Activated CD8-positive, alpha-beta memory T cell treated with anti-CD3 and anti-CD28 coated beads, Interleukin-2, amount 50 U/mL, for 4 hours (primary cell): ENCODE measurements at regions not wholly inside any gene's neighbourhood (a gene's known extent, or its start where the extent isn't known, plus 50 kb on each side); places are given as distances from the start of the nearest gene placed in this dataset.
"Not testable (repeated sequence)": the region's sequence is repeated elsewhere in the genome, so short reads cannot be mapped to it uniquely, and the experiment has no call there.

Source experiments
- DNase-seq: peaks from one replicate; pipeline ENCODE4 v3.0.0-alpha.2; 2020

DNA sequence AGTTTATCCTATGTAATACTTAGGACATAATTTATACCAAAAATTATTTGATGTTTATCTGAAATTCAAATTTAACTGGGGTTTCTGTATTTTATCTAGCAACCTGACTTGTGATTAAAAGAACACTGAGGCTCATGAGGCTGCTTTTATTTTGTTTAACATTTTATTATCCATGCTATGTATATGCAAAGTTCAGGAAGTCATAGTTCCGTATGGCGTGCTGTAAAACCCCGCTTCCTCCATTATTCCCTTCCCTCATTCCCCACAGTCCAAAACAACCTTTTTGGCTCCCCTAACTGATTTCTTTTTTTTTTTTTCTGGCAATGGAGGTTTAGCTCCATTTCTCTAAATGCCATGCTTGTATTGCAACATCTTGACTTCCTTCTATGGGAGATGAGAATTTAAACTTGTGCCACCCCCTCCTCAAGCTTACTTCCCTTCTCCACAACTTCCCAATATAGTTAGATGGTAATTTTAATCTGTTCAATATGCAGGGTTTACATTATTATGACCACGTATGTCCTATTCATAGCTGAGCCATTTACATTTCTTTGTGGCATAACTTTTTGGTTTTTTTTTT, 138.0 kb upstream of the DNAH14 start:
- no peak for DNase-seq

- DNase-seq: no peak
These were observed 133.9 kb upstream of the DNAH14 start for GRCh38 chr1:224795591-224795990.

DNA sequence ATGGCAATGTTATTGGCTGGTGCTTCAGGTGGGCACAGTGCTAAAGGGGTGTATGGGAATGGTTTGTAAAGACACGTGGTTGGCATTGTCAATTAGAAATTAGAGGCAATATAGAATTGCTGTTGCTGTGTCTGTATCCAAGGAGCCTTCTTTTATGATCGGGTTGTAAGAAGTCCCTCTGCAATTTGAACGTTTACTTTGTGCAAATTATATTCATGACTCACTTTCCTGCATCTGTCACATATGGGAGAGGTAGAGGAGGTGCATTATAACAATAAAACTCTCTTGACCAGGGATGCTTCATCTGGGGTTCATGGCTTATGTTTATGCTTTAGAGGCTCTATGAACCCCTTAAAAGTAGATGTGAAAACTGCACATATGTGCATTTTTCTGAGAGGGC, 130.4 kb upstream of the DNAH14 start:
- no peak for DNase-seq

- DNase-seq: no peak
These were observed 128.9 kb upstream of the DNAH14 start for GRCh38 chr1:224800486-224801119.

DNA sequence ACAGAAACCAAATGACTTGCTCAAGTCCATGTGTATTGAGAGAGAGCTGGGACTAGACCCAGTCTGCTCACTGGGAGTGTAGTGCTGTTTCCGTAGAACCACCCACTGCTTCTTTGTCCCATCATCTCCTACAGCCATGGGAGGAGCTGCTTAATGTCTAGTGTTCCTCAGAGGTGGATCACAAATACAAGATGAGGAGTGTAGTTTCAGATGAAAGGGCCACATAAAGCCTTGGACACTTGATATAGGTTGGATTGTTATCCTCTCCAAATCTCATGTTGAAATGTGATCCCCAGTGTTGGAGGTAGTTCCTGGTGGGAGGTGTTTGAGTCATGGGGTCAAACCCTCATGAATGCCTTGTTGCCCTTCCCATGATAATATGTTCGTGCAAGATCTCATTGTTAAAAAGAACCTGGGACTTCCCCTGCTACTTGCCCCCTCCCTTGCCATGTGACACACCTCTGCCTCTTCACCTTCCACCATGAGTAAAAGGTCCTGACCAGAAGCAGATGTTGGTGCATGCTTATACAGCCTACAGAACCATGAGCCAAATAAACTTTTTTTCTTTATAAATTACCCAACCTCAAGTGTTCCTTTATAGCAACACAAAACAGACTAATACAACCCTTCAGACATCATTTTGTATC, 127.5 kb upstream of the DNAH14 start:
- DNase-seq: no peak

- no peak for DNase-seq
These were observed 126.9 kb upstream of the DNAH14 start for GRCh38 chr1:224802617-224803016.

DNA sequence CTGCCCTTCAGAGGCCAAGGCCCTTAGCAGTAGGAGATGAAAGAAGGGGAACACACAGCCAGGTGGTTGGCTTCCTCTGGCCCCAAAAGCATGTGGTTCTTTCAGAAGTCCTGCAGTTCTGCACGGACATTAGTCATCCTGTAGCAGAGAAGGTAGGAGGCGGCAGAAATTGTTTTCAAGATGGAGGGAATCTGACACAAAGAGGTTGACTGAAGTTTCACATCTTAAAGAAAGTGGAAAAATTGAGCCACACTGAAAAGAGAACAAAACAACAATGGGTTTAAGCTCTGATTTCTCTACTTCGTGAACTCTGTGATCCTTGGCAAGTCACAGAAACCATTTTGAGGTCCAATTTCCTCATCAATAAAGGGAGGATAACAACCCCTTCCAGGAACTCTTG, 125.3 kb upstream of the DNAH14 start:
- no peak for DNase-seq

- no peak for DNase-seq
These were observed 123.6 kb upstream of the DNAH14 start for GRCh38 chr1:224805889-224806288.

GRCh38 chr1:224809137-224809536, 120.3 kb upstream of the DNAH14 start:
- no peak for DNase-seq

DNA sequence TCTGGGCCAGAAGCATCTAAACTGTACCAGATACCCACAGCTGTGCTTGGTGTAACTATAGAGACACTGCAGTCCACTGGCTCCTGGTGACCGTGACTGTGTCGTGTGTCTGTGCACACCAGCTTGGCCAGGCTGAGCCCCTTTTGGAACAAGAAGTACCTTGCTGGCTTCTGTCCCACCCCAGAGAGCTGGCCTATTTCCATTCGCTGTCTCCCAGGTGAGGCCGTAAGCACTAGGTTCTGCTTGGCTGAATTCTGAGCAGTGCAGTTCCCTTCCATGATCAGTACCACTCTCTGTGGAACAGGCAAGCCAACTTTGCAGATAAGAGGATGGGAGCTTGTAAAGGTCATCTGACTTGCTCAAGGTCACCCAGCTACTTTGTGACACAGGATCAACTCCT, 119.9 kb upstream of the DNAH14 start:
- DNase-seq: no peak

GRCh38 chr1:224811564-224811963, 117.9 kb upstream of the DNAH14 start:
- DNase-seq: no peak

GRCh38 chr1:224815647-224816046, 113.8 kb upstream of the DNAH14 start:
- DNase-seq: no peak

- no peak for DNase-seq
These were observed 113.4 kb upstream of the DNAH14 start for GRCh38 chr1:224816062-224816461.

DNA sequence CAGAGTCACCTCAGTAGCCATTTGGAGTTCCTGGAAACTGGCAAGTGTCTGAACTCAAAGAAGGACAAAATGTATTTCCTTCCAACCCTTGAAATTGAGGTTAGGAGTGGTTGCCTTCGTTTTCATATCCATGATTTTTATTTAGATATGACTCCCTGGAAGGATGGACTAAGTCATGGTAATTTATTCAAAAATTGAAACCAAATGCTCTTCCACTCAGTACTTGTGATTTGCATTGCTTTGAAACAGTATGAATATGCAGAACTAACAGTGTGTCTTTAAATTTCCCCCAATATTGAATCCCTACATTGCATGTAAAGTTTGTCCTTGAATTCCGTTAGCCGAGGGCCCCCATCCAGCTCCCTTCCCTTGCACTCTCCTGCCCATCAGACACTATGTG, 112.1 kb upstream of the DNAH14 start:
- DNase-seq: no peak

- no peak for DNase-seq
These were observed 109.6 kb upstream of the DNAH14 start for GRCh38 chr1:224819861-224820260.

DNA sequence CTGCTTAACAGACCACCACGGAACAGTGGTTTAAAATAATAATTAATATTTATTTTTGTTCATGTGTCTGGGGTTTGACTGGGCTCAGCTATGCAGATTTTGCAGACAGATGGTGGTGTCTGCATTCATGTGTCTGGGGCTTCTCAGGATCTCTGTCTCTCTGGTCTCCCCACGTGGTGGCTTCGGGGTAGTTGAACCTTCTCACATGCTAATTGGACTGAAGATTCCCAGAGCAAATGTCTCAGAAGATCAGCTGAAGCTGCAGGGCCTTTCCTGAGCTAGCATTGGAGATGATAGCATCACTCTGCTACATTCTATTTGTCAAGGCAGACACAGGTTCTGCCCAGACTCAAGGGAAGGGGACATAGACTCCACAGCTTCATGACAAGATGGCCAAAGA, 109.1 kb upstream of the DNAH14 start:
- DNase-seq: no peak

DNA sequence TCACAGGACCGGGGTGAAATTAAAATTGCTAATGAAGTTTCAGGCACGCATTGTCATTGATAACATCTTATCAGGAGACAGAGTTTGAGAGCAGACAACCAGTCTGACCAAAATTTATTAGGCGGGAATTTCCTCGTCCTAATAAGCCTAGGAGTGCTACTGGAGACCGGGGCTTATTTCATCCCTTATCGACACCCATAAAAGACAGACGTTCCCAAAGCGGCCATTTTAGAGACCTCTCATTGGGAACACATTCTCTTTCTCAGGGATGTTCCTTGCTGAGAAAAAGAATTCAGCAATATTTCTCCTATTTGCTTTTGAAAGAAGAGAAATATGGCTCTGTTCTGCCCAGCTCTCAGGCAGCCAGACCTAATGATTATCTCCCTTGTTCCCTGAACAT, 107.7 kb upstream of the DNAH14 start:
- not testable (repeated sequence) for DNase-seq

DNA sequence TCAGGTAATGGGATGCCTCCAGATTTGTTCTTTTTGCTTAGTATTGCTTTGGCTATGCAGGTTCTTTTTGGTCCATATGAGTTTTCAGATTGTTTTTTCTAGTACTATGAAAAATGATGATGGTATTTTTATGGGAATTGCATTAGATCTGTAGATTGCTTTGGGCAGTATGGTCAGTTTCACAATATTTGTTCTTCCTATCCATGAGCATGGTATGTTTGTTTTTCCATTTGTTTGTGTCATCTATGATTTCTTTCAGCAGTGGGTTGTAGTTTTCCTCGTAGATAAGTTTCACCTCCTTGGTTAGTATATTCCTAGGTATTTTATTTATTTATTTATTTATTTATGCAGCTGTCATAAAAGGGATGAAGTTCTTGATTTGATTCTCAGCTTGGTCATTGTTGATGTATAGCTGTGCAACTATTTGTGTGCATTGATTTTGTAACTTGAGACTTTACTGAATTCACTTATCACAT, 103.9 kb upstream of the DNAH14 start:
- no peak for DNase-seq

- no peak for DNase-seq
These were observed 100.8 kb upstream of the DNAH14 start for GRCh38 chr1:224828691-224829090.

GRCh38 chr1:224831501-224831900, 98.0 kb upstream of the DNAH14 start:
- no peak for DNase-seq

DNA sequence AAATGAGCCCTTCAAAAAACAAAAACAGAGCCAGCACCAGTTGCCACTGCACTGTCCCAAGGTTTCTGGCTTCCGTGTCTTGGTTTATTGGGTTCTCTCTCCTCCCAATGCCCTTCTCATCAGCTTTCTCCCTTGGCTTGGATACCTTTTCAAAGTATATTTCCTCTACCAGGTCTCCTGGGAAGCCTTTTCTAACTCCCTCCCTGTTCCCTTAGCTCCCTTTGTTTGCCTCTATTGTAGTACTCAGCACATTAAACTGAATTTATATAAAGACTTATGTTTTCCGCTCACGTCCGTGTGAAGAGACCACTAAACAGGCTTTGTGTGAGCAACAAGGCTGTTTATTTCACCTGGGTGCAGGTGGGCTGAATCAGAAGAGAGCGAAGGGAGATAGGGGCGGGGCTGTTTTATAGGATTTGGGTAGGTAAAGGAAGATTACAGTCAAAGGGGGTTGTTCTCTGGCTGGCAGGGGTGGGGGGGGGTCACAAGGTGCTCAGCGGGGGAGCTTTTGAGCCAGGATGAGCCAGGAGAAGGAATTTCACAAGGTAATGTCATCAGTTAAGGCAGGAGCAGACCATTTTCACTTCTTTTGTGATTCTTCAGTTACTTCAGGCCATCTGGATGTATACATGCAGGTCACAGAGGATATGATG, 89.7 kb upstream of the DNAH14 start:
- DNase-seq: not testable (repeated sequence)

- DNase-seq: not testable (repeated sequence)
These were observed 87.7 kb upstream of the DNAH14 start for GRCh38 chr1:224841803-224842202.

DNA sequence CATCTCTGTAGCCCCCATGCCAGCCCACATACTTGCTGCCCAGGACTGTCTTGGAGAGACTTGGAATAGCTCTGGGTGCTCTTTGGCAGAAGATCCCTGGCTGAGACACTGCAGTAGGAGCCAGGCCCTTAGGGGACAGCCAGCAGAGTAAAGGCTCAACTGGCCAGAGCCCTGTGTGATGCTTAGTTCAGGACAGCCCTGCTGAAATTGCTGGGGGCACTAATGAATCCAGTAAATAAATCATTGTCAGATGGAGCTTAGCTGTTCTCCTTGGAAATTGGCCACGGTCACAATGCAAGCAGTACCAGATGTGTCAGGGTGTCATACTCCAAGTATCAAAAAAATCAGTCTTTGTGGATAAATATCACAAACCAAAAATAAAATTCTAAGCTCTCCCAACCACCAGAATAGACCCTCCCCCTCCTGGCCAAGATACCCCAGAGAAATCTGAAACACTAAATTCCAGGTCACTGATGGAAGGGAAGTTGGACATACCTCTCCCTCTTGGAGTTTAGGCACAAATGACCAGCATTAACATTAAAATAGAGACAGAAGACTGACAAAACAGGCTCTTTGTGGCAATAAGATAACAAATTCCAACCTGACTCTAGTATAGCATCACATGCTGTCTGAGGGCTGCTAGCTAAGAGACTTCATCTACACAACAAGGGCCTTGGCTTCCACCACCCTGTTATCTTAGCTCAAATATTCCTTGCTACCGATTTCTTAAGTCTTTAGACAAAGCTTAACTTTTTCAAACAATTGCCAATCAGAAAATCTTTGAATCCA, 83.2 kb upstream of the DNAH14 start:
- DNase-seq: no peak
